GM12878 (cell line): ENCODE measurements at regions not wholly inside any gene's neighbourhood (a gene's known extent, or its start where the extent isn't known, plus 50 kb on each side); places are given as distances from the start of the nearest gene placed in this dataset.

Experiments
- ATAC-seq: fragments of 200-7000 bp; cut with Tn5 transposase; 3 replicates; pipeline ENCODE4 v1.9.1; 2020; ENCODE audit warnings: mild to moderate bottlenecking, moderate library complexity
- BruUV-seq: library from RNA; stranded (reverse); fragments of 400-500 nt; replicated peaks from 2 replicates; lab custom pipeline; 2021; lab: Mats Ljungman, UMichigan
- CTCF ChIA-PET: fragments of 300-600 bp; sonication (Branson Sonifier 250); formaldehyde crosslinking; extraction: SDS; loops from one replicate; lab custom pipeline; 2021; ENCODE audit warnings: inconsistent platforms; lab: Yijun Ruan, JAX
- POLR2A ChIA-PET: fragments of 350-600 bp; formaldehyde crosslinking; extraction: SDS; loops from one replicate; lab custom pipeline; 2021; ENCODE audit warnings: inconsistent platforms; lab: Charles Lee
- RAD21 ChIA-PET: fragments of 300-600 bp; sonication (Branson Sonifier 250); formaldehyde crosslinking; loops from one replicate; lab custom pipeline; 2023; ENCODE audit warnings: antibody characterized with exemption; ENCODE audit not compliant: unreplicated experiment; lab: Charles Lee
- SMC1A ChIA-PET: fragments of 300-600 bp; sonication (Branson Sonifier 250); formaldehyde crosslinking; loops from one replicate; lab custom pipeline; 2023; ENCODE audit not compliant: unreplicated experiment, uncharacterized antibody; lab: Charles Lee
- DNase-seq: peaks from one replicate; pipeline ENCODE4 v3.0.0-alpha.2; 2011; ENCODE audit warnings: low read depth, low spot score
- FAIRE-seq: peaks from 3 replicates; lab custom pipeline; 2011; peaks lifted over from hg19 to GRCh38; lab: Jason Lieb, UNC
- H2AFZ ChIP-seq: 2 replicates; pipeline ENCODE4 v1.6.0; 2011; ENCODE audit warnings: low read depth, low read length, control low read depth; ENCODE audit not compliant: control insufficient read depth
- H3K27ac ChIP-seq: 2 replicates; pipeline ENCODE4 v1.5.1; 2011; ENCODE audit warnings: control low read depth; ENCODE audit not compliant: control insufficient read depth, insufficient read depth
- H3K27me3 ChIP-seq, 2 experiments: replicated peaks in 1 of 2; 2 replicates each; pipeline versions ENCODE4 v1.6.0 to v1.6.1; 2011; ENCODE audit warnings: low read length in 1 of 2; ENCODE audit not compliant: control insufficient read depth in 2 of 2, insufficient read depth in 2 of 2
- H3K36me3 ChIP-seq, 2 experiments: 2 replicates each; pipeline ENCODE4 v1.5.1; 2011; ENCODE audit warnings: low read length in 1 of 2; ENCODE audit not compliant: control insufficient read depth in 2 of 2, insufficient read depth in 2 of 2
- H3K4me1 ChIP-seq: 2 replicates; pipeline ENCODE4 v1.6.1; 2011; ENCODE audit warnings: mild to moderate bottlenecking, low read length, moderate library complexity, mixed read lengths; ENCODE audit not compliant: control insufficient read depth, insufficient read depth
- H3K4me2 ChIP-seq: 2 replicates; pipeline ENCODE4 v1.6.0; 2011; ENCODE audit warnings: control low read depth; ENCODE audit not compliant: control insufficient read depth, insufficient read depth
- H3K4me3 ChIP-seq: fragments of 200-600 bp; sonication (generic); 2 replicates; pipeline ENCODE4 v1.5.1; 2016
- H3K79me2 ChIP-seq: 2 replicates; pipeline ENCODE4 v1.6.0; 2011; ENCODE audit warnings: low read length; ENCODE audit not compliant: control insufficient read depth, insufficient read depth
- H3K9ac ChIP-seq: 2 replicates; pipeline ENCODE4 v1.8.0; 2011; ENCODE audit warnings: low read length, control low read depth, mixed read lengths; ENCODE audit not compliant: control insufficient read depth, insufficient read depth
- H3K9me3 ChIP-seq: replicated peaks from 3 replicates; pipeline ENCODE4 v1.5.1; 2011; ENCODE audit warnings: mild to moderate bottlenecking, low read length; ENCODE audit not compliant: control insufficient read depth, insufficient read depth
- H4K20me1 ChIP-seq: 2 replicates; pipeline ENCODE4 v1.6.0; 2011; ENCODE audit not compliant: control insufficient read depth, insufficient read depth
- CBX3 ChIP-seq: fragments of 200-600 bp; sonication (generic); IDR thresholded peaks from 2 replicates; pipeline ENCODE4 v1.6.1; 2016; ENCODE audit warnings: low read depth, borderline replicate concordance
- CEBPB ChIP-seq, 2 experiments: fragments of 150-350 bp in 1 of 2; IDR thresholded peaks; 2 replicates each; pipeline ENCODE4 v1.6.1; 2012 to 2014; ENCODE audit warnings: low read depth in 2 of 2, low read length in 2 of 2, borderline replicate concordance in 1 of 2, inconsistent platforms in 1 of 2
- IKZF1 ChIP-seq: fragments of 450-650 bp; conservative IDR thresholded peaks from 2 replicates; pipeline ENCODE4 v1.6.1; 2017; ENCODE audit warnings: antibody characterized with exemption, mild to moderate bottlenecking
- MXI1 ChIP-seq: fragments of 150-350 bp; IDR thresholded peaks from 2 replicates; pipeline ENCODE4 v1.6.1; 2011; ENCODE audit warnings: low read depth, mild to moderate bottlenecking, inconsistent platforms, low read length, improper control_type of control experiment
- POLR2AphosphoS2 ChIP-seq: IDR thresholded peaks from 2 replicates; pipeline ENCODE4 v1.6.1; 2011; ENCODE audit warnings: low read depth, mild to moderate bottlenecking, low read length, improper control_type of control experiment, moderate library complexity
- TCF3 ChIP-seq: IDR thresholded peaks from 2 replicates; pipeline ENCODE4 v1.6.1; 2012; ENCODE audit warnings: low read depth, mild to moderate bottlenecking, low read length, borderline replicate concordance; ENCODE audit not compliant: insufficient read depth
- in situ Hi-C: fragments of 300-500 bp; cut with MboI; formaldehyde crosslinking; loops from 9 replicates; pipeline ENCODE4 v1.14.3; 2018; ENCODE audit warnings: mixed read lengths
- intact Hi-C: fragments of 100-400 bp; cut with micrococcal nuclease; formaldehyde crosslinking; loops from one replicate; pipeline ENCODE4 v1.14.2; 2022; ENCODE audit not compliant: unreplicated experiment
- TF ChIP-seq, protein P1 (sequence below): fragments of 450-650 bp; IDR thresholded peaks from 2 replicates; pipeline ENCODE4 v1.6.1; 2018; ENCODE audit warnings: borderline replicate concordance, mild to moderate bottlenecking; ENCODE audit not compliant: partially characterized antibody

- ATAC-seq (no peak), FAIRE-seq (no peak), DNase-seq (no peak)
- intact Hi-C loops (no loop called here), in situ Hi-C loops (no loop called here)
- H2AFZ ChIP-seq = no peak overlapping the region
- no peaks in the 10 kb centered on the region for H3K9me3 ChIP-seq
- H3K9ac ChIP-seq = no peak overlapping the region
- no TSS peak for BruUV-seq
- H3K27ac ChIP-seq = no peak overlapping the region
- no peaks in the 10 kb centered on the region for H4K20me1 ChIP-seq
- no peak overlapping the region for H3K4me3 ChIP-seq
- ChIA-PET CTCF (no interaction called here), RAD21 (no interaction called here), SMC1A (interaction anchor here (1.8 kb wide), 1 partner anchor 28 kb away, joined by 3 read pairs; no protein-coding TSS in a partner anchor), POLR2A (no interaction called here)
- H3K4me2 ChIP-seq = no peak overlapping the region
- no peaks in the 10 kb centered on the region for H3K36me3 ChIP-seq
- no peaks in the 10 kb centered on the region for H3K4me1 ChIP-seq
- no peaks in the 10 kb centered on the region for H3K27me3 ChIP-seq
- TF ChIP-seq IKZF1 (no peak), MXI1 (no peak), TCF3 (no peak), POLR2AphosphoS2 (no peak), CEBPB (IDR thresholded peaks at IDR 0.05; ENCODE audit: borderline replicate concordance in 1 of 2, low read depth in 2 of 2, low read length in 2 of 2) (no peak), CBX3 (no peak)
- TF ChIP-seq, protein P1, sequence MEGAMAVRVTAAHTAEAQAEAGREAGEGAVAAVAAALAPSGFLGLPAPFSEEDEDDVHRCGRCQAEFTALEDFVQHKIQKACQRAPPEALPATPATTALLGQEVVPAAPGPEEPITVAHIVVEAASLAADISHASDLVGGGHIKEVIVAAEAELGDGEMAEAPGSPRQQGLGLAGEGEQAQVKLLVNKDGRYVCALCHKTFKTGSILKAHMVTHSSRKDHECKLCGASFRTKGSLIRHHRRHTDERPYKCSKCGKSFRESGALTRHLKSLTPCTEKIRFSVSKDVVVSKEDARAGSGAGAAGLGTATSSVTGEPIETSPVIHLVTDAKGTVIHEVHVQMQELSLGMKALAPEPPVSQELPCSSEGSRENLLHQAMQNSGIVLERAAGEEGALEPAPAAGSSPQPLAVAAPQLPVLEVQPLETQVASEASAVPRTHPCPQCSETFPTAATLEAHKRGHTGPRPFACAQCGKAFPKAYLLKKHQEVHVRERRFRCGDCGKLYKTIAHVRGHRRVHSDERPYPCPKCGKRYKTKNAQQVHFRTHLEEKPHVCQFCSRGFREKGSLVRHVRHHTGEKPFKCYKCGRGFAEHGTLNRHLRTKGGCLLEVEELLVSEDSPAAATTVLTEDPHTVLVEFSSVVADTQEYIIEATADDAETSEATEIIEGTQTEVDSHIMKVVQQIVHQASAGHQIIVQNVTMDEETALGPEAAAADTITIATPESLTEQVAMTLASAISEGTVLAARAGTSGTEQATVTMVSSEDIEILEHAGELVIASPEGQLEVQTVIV = no peak
- no peaks in the 10 kb centered on the region for H3K79me2 ChIP-seq
Measured at GRCh38 chr13:92941167-92941566, 285.4 kb upstream of the GPC6 start.
